Endothelial cell of umbilical vein (primary cell): ENCODE measurements at regions not wholly inside any gene's neighbourhood (a gene's known extent, or its start where the extent isn't known, plus 50 kb on each side); places are given as distances from the start of the nearest gene placed in this dataset.

Experiments used
- BruUV-seq: library from RNA; stranded (reverse); fragments of 400-500 nt; replicated peaks from 2 replicates; lab custom pipeline; 2021; lab: Mats Ljungman, UMichigan
- CTCF ChIA-PET: fragments of 300-600, 350-600 bp; sonication (Branson Sonifier 250); formaldehyde crosslinking; loops from one replicate; lab custom pipeline; 2021; ENCODE audit warnings: antibody characterized with exemption, inconsistent platforms; lab: Charles Lee
- POLR2A ChIA-PET: fragments of 300-600, 350-600 bp; sonication (Branson Sonifier 250); formaldehyde crosslinking; loops from one replicate; lab custom pipeline; 2021; ENCODE audit warnings: antibody characterized with exemption, inconsistent platforms; lab: Charles Lee
- DNase-seq: peaks from one replicate; pipeline ENCODE4 v3.0.0-alpha.2; 2011; ENCODE audit warnings: low read depth, low spot score
- FAIRE-seq: peaks from 2 replicates; lab custom pipeline; 2011; peaks lifted over from hg19 to GRCh38; lab: Jason Lieb, UNC
- H2AFZ ChIP-seq: 2 replicates; pipeline ENCODE4 v1.6.0; 2012; ENCODE audit warnings: low read depth, low read length, control low read depth, inconsistent platforms
- H3K27ac ChIP-seq: 2 replicates; pipeline ENCODE4 v1.5.1; 2011; ENCODE audit warnings: low read depth, mild to moderate bottlenecking, control low read depth, low read length, moderate library complexity; ENCODE audit not compliant: insufficient read depth
- H3K27me3 ChIP-seq, 2 experiments: 2 replicates each; pipeline versions ENCODE4 v1.6.0 to v1.6.1; 2011; ENCODE audit warnings: low read length in 2 of 2, mixed read lengths in 1 of 2; ENCODE audit not compliant: control insufficient read depth in 2 of 2, insufficient read depth in 2 of 2
- H3K36me3 ChIP-seq, 2 experiments: 2 replicates in 1 of 2; 3 replicates in 1 of 2; pipeline ENCODE4 v1.5.1; 2011; ENCODE audit warnings: low read length in 2 of 2, mild to moderate bottlenecking in 1 of 2, moderate library complexity in 1 of 2; ENCODE audit not compliant: control insufficient read depth in 2 of 2, insufficient read depth in 2 of 2; ENCODE audit errors: extremely low read depth in 1 of 2
- H3K4me1 ChIP-seq: 3 replicates; pipeline ENCODE4 v1.5.1; 2011; ENCODE audit warnings: mild to moderate bottlenecking, low read length; ENCODE audit not compliant: control insufficient read depth, insufficient read depth; ENCODE audit errors: extremely low read depth
- H3K4me2 ChIP-seq: 2 replicates; pipeline ENCODE4 v1.6.1; 2011; ENCODE audit warnings: low read length, control low read depth, mixed read lengths; ENCODE audit not compliant: insufficient read depth
- H3K4me3 ChIP-seq, 3 experiments: fragments of 200-600 bp in 1 of 3; sonication (generic), shearing (Covaris generic) in 1 of 3; replicated peaks in 1 of 3; 2 replicates each; pipeline ENCODE4 v1.5.1; 2011 to 2016; ENCODE audit warnings: control low read depth in 3 of 3, low read length in 3 of 3, mild to moderate bottlenecking in 2 of 3, inconsistent platforms in 1 of 3, low read depth in 1 of 3, moderate library complexity in 1 of 3; ENCODE audit not compliant: insufficient read depth in 1 of 3
- H3K79me2 ChIP-seq: 2 replicates; pipeline ENCODE4 v1.6.0; 2012; ENCODE audit warnings: low read length, inconsistent platforms; ENCODE audit not compliant: control insufficient read depth, insufficient read depth
- H3K9ac ChIP-seq: replicated peaks from 2 replicates; pipeline ENCODE3; 2011; ENCODE audit warnings: low read length, control low read depth; ENCODE audit not compliant: insufficient read depth; ENCODE audit errors: extremely low read depth
- H3K9me1 ChIP-seq: replicated peaks from 3 replicates; pipeline ENCODE4 v1.6.0; 2011; ENCODE audit warnings: mild to moderate bottlenecking, low read length; ENCODE audit not compliant: control insufficient read depth, insufficient read depth; ENCODE audit errors: extremely low read depth
- H3K9me3 ChIP-seq: replicated peaks from 2 replicates; pipeline ENCODE4 v1.5.1; 2012; ENCODE audit warnings: low read length, inconsistent platforms; ENCODE audit not compliant: control insufficient read depth, insufficient read depth
- H4K20me1 ChIP-seq: replicated peaks from 2 replicates; pipeline ENCODE3; 2011; ENCODE audit warnings: mild to moderate bottlenecking, low read length; ENCODE audit not compliant: control insufficient read depth, insufficient read depth; ENCODE audit errors: extremely low read depth
- CTCF ChIP-seq, 2 donors: IDR thresholded peaks; 1 replicate in 1 of 2; 2 replicates in 1 of 2; pipeline ENCODE4 v1.5.1; 2011; ENCODE audit warnings: low read length in 2 of 2, mild to moderate bottlenecking in 2 of 2, moderate library complexity in 2 of 2, control low read depth in 1 of 2, inconsistent platforms in 1 of 2, low read depth in 1 of 2; ENCODE audit not compliant: insufficient read depth in 1 of 2; ENCODE audit errors: extremely low read depth in 1 of 2
- EZH2 ChIP-seq: IDR thresholded peaks from 2 replicates; pipeline ENCODE4 v1.6.1; 2012; ENCODE audit warnings: borderline replicate concordance, low read depth, mild to moderate bottlenecking, moderate library complexity, low read length, inconsistent platforms; ENCODE audit not compliant: severe bottlenecking
- FOS ChIP-seq: IDR thresholded peaks from 2 replicates; pipeline ENCODE4 v1.6.1; 2011; ENCODE audit warnings: mild to moderate bottlenecking, low read length, moderate library complexity, borderline replicate concordance; ENCODE audit not compliant: insufficient read depth
- GATA2 ChIP-seq: IDR thresholded peaks from 2 replicates; pipeline ENCODE4 v1.7.0; 2011; ENCODE audit warnings: low read depth, mild to moderate bottlenecking, moderate library complexity, mixed read lengths, low read length; ENCODE audit not compliant: insufficient read length, insufficient read depth
- JUN ChIP-seq: IDR thresholded peaks from 2 replicates; pipeline ENCODE4 v1.6.1; 2011; ENCODE audit warnings: borderline replicate concordance, low read depth; ENCODE audit not compliant: insufficient read length, insufficient read depth
- MAX ChIP-seq: IDR thresholded peaks from 2 replicates; pipeline ENCODE4 v1.6.1; 2011; ENCODE audit not compliant: insufficient read depth, insufficient read length
- MYC ChIP-seq: IDR thresholded peaks from one replicate; pipeline ENCODE4 v1.6.1; 2011; ENCODE audit warnings: mild to moderate bottlenecking, low read depth, low read length
- POLR2A ChIP-seq: IDR thresholded peaks from 2 replicates; pipeline ENCODE4 v1.6.1; 2012; ENCODE audit warnings: low read depth, mild to moderate bottlenecking, control low read depth, low read length
- POLR2AphosphoS5 ChIP-seq: IDR thresholded peaks from 2 replicates; pipeline ENCODE4 v1.6.1; 2012; ENCODE audit warnings: low read depth, mild to moderate bottlenecking, control low read depth, low read length, moderate library complexity; ENCODE audit not compliant: insufficient read depth
- dilution Hi-C: fragments of 300-500 bp; cut with MboI; formaldehyde crosslinking; loops from one replicate; pipeline ENCODE4 v1.15.0; 2019; ENCODE audit warnings: low sequenced_read_pairs; ENCODE audit not compliant: extremely low pct_ligation_motif_present
- intact Hi-C: fragments of 100-400 bp; cut with micrococcal nuclease; formaldehyde crosslinking; loops from one replicate; pipeline ENCODE4 v1.10.0; 2022

GRCh38 chr2:222064286-222064685 lies 234.5 kb downstream of the PAX3 start:
- H2AFZ ChIP-seq = no peak overlapping the region
- no peak overlapping the region for H3K4me3 ChIP-seq
- FAIRE-seq = no peak
- intact Hi-C loops = no loop called here
- POLR2A ChIA-PET = no interaction called here
- BruUV-seq = no TSS peak
- TF ChIP-seq GATA2 = no peak
- no peak for TF ChIP-seq MYC
- TF ChIP-seq MAX = no peak
- TF ChIP-seq EZH2 = no peak
- TF ChIP-seq POLR2A = no peak
- no peak for TF ChIP-seq FOS
- no peak for TF ChIP-seq CTCF (IDR thresholded peaks at IDR 0.05; ENCODE audit: extremely low read depth in 1 of 2, insufficient read depth in 1 of 2, low read depth in 1 of 2, low read length in 2 of 2)
- no peak for TF ChIP-seq POLR2AphosphoS5
- TF ChIP-seq JUN = no peak
- no peaks in the 10 kb centered on the region for H3K4me1 ChIP-seq
- H3K36me3 ChIP-seq = no peaks in the 10 kb centered on the region
- CTCF ChIA-PET = no interaction called here
- H3K27me3 ChIP-seq = peaks cover 0 to 4% of the 10 kb centered on the region in 2 experiments
- H3K27ac ChIP-seq = no peak overlapping the region
- no peaks in the 10 kb centered on the region for H3K79me2 ChIP-seq
- no peak overlapping the region for H3K4me2 ChIP-seq
- no peaks in the 10 kb centered on the region for H3K9me3 ChIP-seq
- H4K20me1 ChIP-seq = no peaks in the 10 kb centered on the region
- H3K9me1 ChIP-seq = no peaks in the 10 kb centered on the region
- no peak for DNase-seq
- H3K9ac ChIP-seq = no peak overlapping the region
- dilution Hi-C loops = no loop called here
